HEK293T (cell line): ENCODE measurements at regions not wholly inside any gene's neighbourhood (a gene's known extent, or its start where the extent isn't known, plus 50 kb on each side); places are given as distances from the start of the nearest gene placed in this dataset.

Source experiments
- CTCF ChIA-PET: fragments of 350-600 bp; formaldehyde crosslinking; extraction: SDS; loops from one replicate; lab custom pipeline; 2021; ENCODE audit warnings: antibody characterized with exemption, inconsistent platforms; lab: Yijun Ruan, JAX
- POLR2A ChIA-PET: fragments of 350-600 bp; formaldehyde crosslinking; extraction: SDS; loops from one replicate; lab custom pipeline; 2020; ENCODE audit warnings: antibody characterized with exemption, inconsistent platforms; lab: Yijun Ruan, JAX
- DNase-seq: peaks from one replicate; pipeline ENCODE4 v3.0.0; 2012; ENCODE audit warnings: mixed read lengths; ENCODE audit errors: extremely low spot score
- ARNT ChIP-seq: fragments of 450-650 bp; IDR thresholded peaks from 2 replicates; pipeline ENCODE4 v1.6.1; 2017; ENCODE audit warnings: mild to moderate bottlenecking
- BHLHE40 ChIP-seq: fragments of 450-650 bp; IDR thresholded peaks from 2 replicates; pipeline ENCODE4 v1.6.1; 2016; ENCODE audit warnings: mild to moderate bottlenecking, moderate library complexity, borderline replicate concordance
- CTBP1 ChIP-seq: fragments of 450-650 bp; IDR thresholded peaks from 2 replicates; pipeline ENCODE4 v1.6.1; 2016; ENCODE audit warnings: borderline replicate concordance
- ELF4 ChIP-seq: fragments of 450-650 bp; IDR thresholded peaks from 2 replicates; pipeline ENCODE4 v1.6.1; 2017; ENCODE audit warnings: antibody characterized with exemption
- FOXA1 ChIP-seq: fragments of 450-650 bp; IDR thresholded peaks from 2 replicates; pipeline ENCODE4 v1.6.1; 2016; ENCODE audit warnings: mild to moderate bottlenecking
- FOXK2 ChIP-seq: fragments of 450-650 bp; IDR thresholded peaks from 2 replicates; pipeline ENCODE4 v1.6.1; 2016; ENCODE audit warnings: mild to moderate bottlenecking
- FOXM1 ChIP-seq: fragments of 450-650 bp; IDR thresholded peaks from 2 replicates; pipeline ENCODE4 v1.6.1; 2017; ENCODE audit warnings: mild to moderate bottlenecking, borderline replicate concordance
- HDGF ChIP-seq: fragments of 450-650 bp; IDR thresholded peaks from 2 replicates; pipeline ENCODE4 v1.6.1; 2017; ENCODE audit warnings: antibody characterized with exemption, borderline replicate concordance
- L3MBTL2 ChIP-seq: fragments of 450-650 bp; conservative IDR thresholded peaks from 2 replicates; pipeline ENCODE4 v1.6.1; 2016; ENCODE audit warnings: mild to moderate bottlenecking
- LEF1 ChIP-seq: fragments of 450-650 bp; IDR thresholded peaks from 2 replicates; pipeline ENCODE4 v1.6.1; 2017; ENCODE audit warnings: mild to moderate bottlenecking, borderline replicate concordance
- NFRKB ChIP-seq: fragments of 450-650 bp; IDR thresholded peaks from 2 replicates; pipeline ENCODE4 v1.6.1; 2016; ENCODE audit warnings: mild to moderate bottlenecking, moderate library complexity
- SP1 ChIP-seq: fragments of 450-650 bp; IDR thresholded peaks from 2 replicates; pipeline ENCODE4 v1.6.1; 2017
- SUZ12 ChIP-seq: fragments of 450-650 bp; IDR thresholded peaks from 2 replicates; pipeline ENCODE4 v1.6.1; 2016; ENCODE audit warnings: mild to moderate bottlenecking
- TARDBP ChIP-seq: fragments of 450-650 bp; IDR thresholded peaks from 2 replicates; pipeline ENCODE4 v1.6.1; 2016
- ZNF384 ChIP-seq: fragments of 450-650 bp; IDR thresholded peaks from 2 replicates; pipeline ENCODE4 v1.6.1; 2016
- TF ChIP-seq, protein P1 (sequence below): fragments of 450-650 bp; IDR thresholded peaks from 2 replicates; pipeline ENCODE4 v1.6.1; 2016

GRCh38 chr17:71900621-71901229 lies 220.1 kb upstream of the SOX9 start:
- DNase-seq, result no peak
- ChIA-PET CTCF (interaction anchor here (0.7 kb wide), 1 partner anchor 427 kb away, joined by 3 read pairs; no protein-coding TSS in a partner anchor), POLR2A (no interaction called here)
- TF ChIP-seq ELF4, result no peak
- no peak for TF ChIP-seq CTBP1
- TF ChIP-seq SUZ12, result no peak
- TF ChIP-seq SP1, result no peak
- TF ChIP-seq L3MBTL2, result no peak
- no peak for TF ChIP-seq FOXA1
- no peak for TF ChIP-seq TARDBP
- no peak for TF ChIP-seq ARNT
- TF ChIP-seq HDGF, result no peak
- no peak for TF ChIP-seq ZNF384
- TF ChIP-seq, protein P1, sequence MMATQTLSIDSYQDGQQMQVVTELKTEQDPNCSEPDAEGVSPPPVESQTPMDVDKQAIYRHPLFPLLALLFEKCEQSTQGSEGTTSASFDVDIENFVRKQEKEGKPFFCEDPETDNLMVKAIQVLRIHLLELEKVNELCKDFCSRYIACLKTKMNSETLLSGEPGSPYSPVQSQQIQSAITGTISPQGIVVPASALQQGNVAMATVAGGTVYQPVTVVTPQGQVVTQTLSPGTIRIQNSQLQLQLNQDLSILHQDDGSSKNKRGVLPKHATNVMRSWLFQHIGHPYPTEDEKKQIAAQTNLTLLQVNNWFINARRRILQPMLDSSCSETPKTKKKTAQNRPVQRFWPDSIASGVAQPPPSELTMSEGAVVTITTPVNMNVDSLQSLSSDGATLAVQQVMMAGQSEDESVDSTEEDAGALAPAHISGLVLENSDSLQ, result no peak
- no peak for TF ChIP-seq LEF1
- TF ChIP-seq FOXK2, result no peak
- no peak for TF ChIP-seq NFRKB
- TF ChIP-seq FOXM1, result no peak
- no peak for TF ChIP-seq BHLHE40

- no peak for DNase-seq
- no peak for TF ChIP-seq ARNT
- TF ChIP-seq BHLHE40, result no peak
- TF ChIP-seq SUZ12, result no peak
- TF ChIP-seq LEF1, result no peak
- no peak for TF ChIP-seq FOXK2
- TF ChIP-seq FOXA1, result no peak
- no peak for TF ChIP-seq L3MBTL2
- TF ChIP-seq SP1, result no peak
- no peak for TF ChIP-seq FOXM1
- no peak for TF ChIP-seq TARDBP
- no peak for TF ChIP-seq ELF4
- TF ChIP-seq HDGF, result no peak
- TF ChIP-seq ZNF384, result no peak
- no peak for TF ChIP-seq CTBP1
- TF ChIP-seq NFRKB, result no peak
- TF ChIP-seq, protein P1, result no peak
- ChIA-PET CTCF (no interaction called here), POLR2A (no interaction called here)
Observed at GRCh38 chr17:71902894-71903506, 217.8 kb upstream of the SOX9 start.

- DNase-seq, result peak; percentile 8
- ChIA-PET CTCF (no interaction called here), POLR2A (no interaction called here)
- no peak for TF ChIP-seq NFRKB
- TF ChIP-seq, protein P1, result peak; percentile 47
Observed at GRCh38 chr17:71905376-71906031, 215.3 kb upstream of the SOX9 start.

- ChIA-PET CTCF (no interaction called here), POLR2A (no interaction called here)
- DNase-seq, result no peak
- no peak for TF ChIP-seq FOXK2
- no peak for TF ChIP-seq SP1
- no peak for TF ChIP-seq HDGF
- TF ChIP-seq BHLHE40, result no peak
- TF ChIP-seq, protein P1, result no peak
- TF ChIP-seq TARDBP, result no peak
- TF ChIP-seq SUZ12, result no peak
- TF ChIP-seq ZNF384, result no peak
- TF ChIP-seq FOXM1, result no peak
- TF ChIP-seq L3MBTL2, result no peak
- TF ChIP-seq LEF1, result no peak
- no peak for TF ChIP-seq ARNT
Observed at GRCh38 chr17:71909155-71909554, 211.7 kb upstream of the SOX9 start.

GRCh38 chr17:71910002-71910401 lies 210.8 kb upstream of the SOX9 start:
- DNase-seq, result no peak
- TF ChIP-seq ARNT, result no peak
- no peak for TF ChIP-seq ELF4
- no peak for TF ChIP-seq TARDBP
- no peak for TF ChIP-seq CTBP1
- TF ChIP-seq HDGF, result no peak
- no peak for TF ChIP-seq SUZ12
- TF ChIP-seq SP1, result no peak
- no peak for TF ChIP-seq NFRKB
- TF ChIP-seq LEF1, result no peak
- TF ChIP-seq L3MBTL2, result no peak
- TF ChIP-seq FOXK2, result no peak
- ChIA-PET POLR2A (no interaction called here), CTCF (no interaction called here)

DNA sequence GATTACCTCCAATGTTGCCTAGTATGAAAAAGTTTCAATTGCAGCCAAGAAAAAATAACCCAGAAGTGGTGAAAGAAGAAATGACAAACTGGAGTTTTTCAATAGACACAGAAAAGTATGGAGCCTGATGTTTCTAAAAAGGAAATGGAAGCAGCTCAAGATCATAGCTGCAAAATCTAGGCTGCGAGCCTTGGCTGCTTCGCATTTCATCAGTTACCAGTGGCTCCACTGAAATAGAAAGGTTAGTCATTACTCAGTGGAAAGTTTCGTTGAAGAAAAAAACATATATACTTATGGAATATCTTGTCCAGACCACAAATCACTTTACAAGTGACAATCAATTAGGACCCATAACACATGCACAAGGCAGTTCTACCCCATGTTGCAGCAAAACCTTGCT lies 206.8 kb upstream of the SOX9 start:
- no peak for DNase-seq
- ChIA-PET CTCF (no interaction called here), POLR2A (no interaction called here)
- TF ChIP-seq CTBP1, result no peak
- no peak for TF ChIP-seq TARDBP
- no peak for TF ChIP-seq ZNF384
